ENCODE measurements at regions not wholly inside any gene's neighbourhood (a gene's known extent, or its start where the extent isn't known, plus 50 kb on each side); places are given as distances from the start of the nearest gene placed in this dataset.
A peak's percentile ranks its signal among the peaks of the same experiment; 100 is the strongest.

DNA sequence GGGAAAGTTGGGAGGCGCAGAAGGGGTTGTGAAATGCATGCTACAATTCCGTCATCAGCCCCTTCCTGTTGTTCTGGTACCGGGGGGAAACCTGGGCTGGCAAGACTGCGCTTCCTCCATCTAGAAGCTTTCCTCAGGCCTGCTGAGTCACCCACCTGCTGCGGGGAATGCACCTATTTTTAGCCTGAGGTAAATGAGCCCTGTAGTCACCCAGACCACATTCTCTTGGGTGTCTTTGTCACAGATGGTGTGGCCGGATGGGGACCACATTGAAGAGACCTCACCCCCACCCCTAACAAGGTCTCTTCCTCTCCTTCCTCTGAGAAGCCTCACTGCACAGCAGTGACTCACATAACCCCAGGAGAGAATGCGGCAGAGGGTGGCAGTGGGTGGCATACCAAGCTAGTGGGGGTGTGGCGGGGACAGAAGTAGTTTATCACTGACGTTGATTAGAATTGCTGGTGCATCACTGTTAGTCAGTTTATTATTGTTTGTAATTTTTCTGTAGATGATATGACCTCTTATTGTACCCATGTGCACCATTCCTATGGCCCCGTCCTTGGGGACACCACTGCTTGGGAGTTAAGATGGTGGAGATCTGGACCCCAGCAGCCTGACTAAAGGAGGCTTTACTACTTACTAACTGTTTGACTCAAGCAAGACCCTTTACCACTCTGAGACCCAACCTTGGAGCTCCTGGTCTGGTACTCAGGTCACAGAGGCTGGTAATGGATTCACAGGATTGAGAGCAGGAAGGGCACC is 83.0 kb upstream of the DUSP5 start:
- peak; percentile 91 for DNase-seq (ENCODE audit: low spot score)
- TF ChIP-seq, protein P1, sequence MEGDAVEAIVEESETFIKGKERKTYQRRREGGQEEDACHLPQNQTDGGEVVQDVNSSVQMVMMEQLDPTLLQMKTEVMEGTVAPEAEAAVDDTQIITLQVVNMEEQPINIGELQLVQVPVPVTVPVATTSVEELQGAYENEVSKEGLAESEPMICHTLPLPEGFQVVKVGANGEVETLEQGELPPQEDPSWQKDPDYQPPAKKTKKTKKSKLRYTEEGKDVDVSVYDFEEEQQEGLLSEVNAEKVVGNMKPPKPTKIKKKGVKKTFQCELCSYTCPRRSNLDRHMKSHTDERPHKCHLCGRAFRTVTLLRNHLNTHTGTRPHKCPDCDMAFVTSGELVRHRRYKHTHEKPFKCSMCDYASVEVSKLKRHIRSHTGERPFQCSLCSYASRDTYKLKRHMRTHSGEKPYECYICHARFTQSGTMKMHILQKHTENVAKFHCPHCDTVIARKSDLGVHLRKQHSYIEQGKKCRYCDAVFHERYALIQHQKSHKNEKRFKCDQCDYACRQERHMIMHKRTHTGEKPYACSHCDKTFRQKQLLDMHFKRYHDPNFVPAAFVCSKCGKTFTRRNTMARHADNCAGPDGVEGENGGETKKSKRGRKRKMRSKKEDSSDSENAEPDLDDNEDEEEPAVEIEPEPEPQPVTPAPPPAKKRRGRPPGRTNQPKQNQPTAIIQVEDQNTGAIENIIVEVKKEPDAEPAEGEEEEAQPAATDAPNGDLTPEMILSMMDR (conservative IDR thresholded peaks at IDR 0.05; ENCODE audit: low read depth) = no peak
- POLR2A ChIA-PET (ENCODE audit: low non-redundant PET) = interaction anchor here (0.8 kb wide), 1 partner anchor 86 kb away, joined by 3 read pairs; no protein-coding TSS in a partner anchor
- CTCF ChIA-PET = interaction anchor here (1.1 to 1.2 kb wide), 2 partner anchors 61 to 102 kb away, joined by 3 to 4 read pairs; no protein-coding TSS in a partner anchor
- peak overlapping the region; percentile 83 for H3K27ac ChIP-seq

DNA sequence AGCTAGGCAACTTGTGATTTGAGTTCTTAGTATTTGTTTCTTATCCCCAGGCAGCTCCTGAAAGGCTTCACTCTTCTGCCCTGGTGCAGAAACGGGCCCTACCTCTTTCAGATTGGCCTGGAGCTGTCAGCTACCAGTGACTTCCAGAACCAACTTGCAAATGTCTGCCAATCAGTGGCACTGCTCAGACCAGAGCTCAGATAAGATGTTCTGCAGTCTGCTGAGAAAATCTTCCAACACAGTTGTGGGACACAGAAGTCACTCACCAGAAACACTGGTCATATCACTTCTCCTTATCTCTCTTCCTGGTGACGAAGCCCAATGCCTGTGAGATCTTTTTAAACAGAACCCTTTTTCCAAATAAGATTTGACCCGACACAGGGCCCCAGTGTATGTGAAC is 81.9 kb upstream of the DUSP5 start:
- ChIA-PET CTCF (interaction anchor here (1.1 kb wide), 1 partner anchor 62 kb away, joined by 3 read pairs; no protein-coding TSS in a partner anchor), POLR2A (ENCODE audit: low non-redundant PET) (no interaction called here)
- DNase-seq (ENCODE audit: low spot score) = no peak
- TF ChIP-seq, protein P1 (conservative IDR thresholded peaks at IDR 0.05; ENCODE audit: low read depth) = no peak
- peak overlapping the region; percentile 83 for H3K27ac ChIP-seq

GRCh38 chr10:110416776-110417711 is 80.7 kb upstream of the DUSP5 start:
- ChIA-PET CTCF (interaction anchor here (0.6 kb wide), 1 partner anchor 8 kb away, joined by 3 read pairs; no protein-coding TSS in a partner anchor), POLR2A (ENCODE audit: low non-redundant PET) (interaction anchor here (1.0 kb wide), 1 partner anchor 18 kb away, joined by 3 read pairs; no protein-coding TSS in a partner anchor)
- TF ChIP-seq, protein P1 (conservative IDR thresholded peaks at IDR 0.05; ENCODE audit: low read depth) = no peak
- peak overlapping the region; percentile 76 for H3K27ac ChIP-seq
- DNase-seq (ENCODE audit: low spot score) = peak; percentile 75

DNA sequence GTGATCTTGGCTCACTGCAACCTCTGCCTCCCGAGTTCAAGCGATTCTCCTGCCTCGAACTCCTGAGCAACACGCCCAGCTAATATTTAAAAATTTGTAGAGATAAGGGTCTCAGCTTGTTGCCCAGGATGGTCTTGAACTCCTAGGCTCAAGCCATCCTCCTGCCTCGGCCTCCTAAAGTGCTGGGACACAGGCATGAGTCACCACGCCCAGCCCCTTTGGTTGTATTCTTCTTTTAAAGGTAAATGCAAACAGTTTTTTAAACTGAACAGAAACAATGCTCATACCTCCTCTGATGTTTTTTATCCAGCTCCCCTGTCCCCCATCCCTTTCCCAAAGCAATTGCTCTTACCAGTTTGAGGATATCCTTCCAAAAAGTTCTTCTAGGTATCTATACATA is 79.5 kb upstream of the DUSP5 start:
- no peak for DNase-seq (ENCODE audit: low spot score)
- H3K27ac ChIP-seq = peak overlapping the region; percentile 76
- ChIA-PET POLR2A (ENCODE audit: low non-redundant PET) (no interaction called here), CTCF (interaction anchor here (1.0 kb wide), 1 partner anchor 63 kb away, joined by 3 read pairs; no protein-coding TSS in a partner anchor)
- TF ChIP-seq, protein P1 (conservative IDR thresholded peaks at IDR 0.05; ENCODE audit: low read depth) = no peak

GRCh38 chr10:110419265-110419664 is 78.4 kb upstream of the DUSP5 start:
- ChIA-PET POLR2A (ENCODE audit: low non-redundant PET) (no interaction called here), CTCF (interaction anchor here (1.0 kb wide), 1 partner anchor 65 kb away, joined by 3 read pairs; no protein-coding TSS in a partner anchor)
- no peak overlapping the region for H3K27ac ChIP-seq
- TF ChIP-seq, protein P1 (conservative IDR thresholded peaks at IDR 0.05; ENCODE audit: low read depth) = no peak
- no peak for DNase-seq (ENCODE audit: low spot score)

Data from RWPE1 (cell line).